Spleen (tissue), 11 donors: ENCODE measurements at regions not wholly inside any gene's neighbourhood (a gene's known extent, or its start where the extent isn't known, plus 50 kb on each side); places are given as distances from the start of the nearest gene placed in this dataset.

ENCODE experiments used
- DNase-seq: peaks from one replicate; pipeline ENCODE4 v3.0.0-alpha.2; 2020
- H3K27ac ChIP-seq, 8 donors: fragments of 200-600 bp; sonication (generic) in 7 of 8; 1 replicate in 4 of 8; 2 replicates in 4 of 8; pipeline versions ENCODE4 v1.5.0 to v1.8.0; 2016 to 2021; ENCODE audit warnings: inconsistent platforms in 4 of 8, mild to moderate bottlenecking in 4 of 8, moderate library complexity in 1 of 8
- H3K27me3 ChIP-seq, 7 donors: fragments of 200-600 bp; sonication (generic) in 6 of 7; replicated peaks in 1 of 7; 1 replicate in 4 of 7; 2 replicates in 3 of 7; pipeline versions ENCODE4 v1.5.0 to v1.8.0; 2016 to 2021; ENCODE audit warnings: inconsistent platforms in 3 of 7, mild to moderate bottlenecking in 1 of 7
- H3K36me3 ChIP-seq, 6 donors: fragments of 200-600 bp; sonication (generic) in 5 of 6; 1 replicate in 4 of 6; 2 replicates in 2 of 6; pipeline versions ENCODE4 v1.5.0 to v1.8.0; 2016 to 2021; ENCODE audit warnings: inconsistent platforms in 2 of 6
- H3K4me1 ChIP-seq, 6 donors: fragments of 200-600 bp; sonication (generic) in 5 of 6; 1 replicate in 3 of 6; 2 replicates in 3 of 6; pipeline versions ENCODE4 v1.5.0 to v1.8.0; 2016 to 2021; ENCODE audit warnings: inconsistent platforms in 3 of 6
- H3K4me3 ChIP-seq, 8 donors: fragments of 200-600 bp; sonication (generic) in 7 of 8; 1 replicate in 4 of 8; 2 replicates in 4 of 8; pipeline versions ENCODE4 v1.5.0 to v1.8.0; 2016 to 2021; ENCODE audit warnings: inconsistent platforms in 4 of 8, mild to moderate bottlenecking in 4 of 8, moderate library complexity in 2 of 8
- H3K9me3 ChIP-seq, 8 donors: fragments of 200-600 bp; sonication (generic) in 7 of 8; 1 replicate in 4 of 8; 2 replicates in 4 of 8; pipeline versions ENCODE4 v1.5.0 to v1.8.0; 2016 to 2021; ENCODE audit warnings: inconsistent platforms in 4 of 8
- POLR2A ChIP-seq, 3 donors: fragments of 450-650 bp; IDR thresholded peaks; one replicate each; pipeline ENCODE4 v1.5.1; 2017; ENCODE audit warnings: antibody characterized with exemption in 3 of 3, mild to moderate bottlenecking in 1 of 3
- POLR2AphosphoS5 ChIP-seq, 3 donors: sonication (generic); formaldehyde crosslinking; IDR thresholded peaks; one replicate each; pipeline ENCODE4 v1.5.1; 2017; ENCODE audit warnings: antibody characterized with exemption in 3 of 3
- WGBS, 5 donors: extraction: QIAGEN DNeasy Blood & Tissue Kit in 3 of 5; methylation state at CpG; one replicate each; pipeline versions ENCODE4 v1.1.5 to v1.1.7; 2013 to 2018; 5-methylcytosine and 5-hydroxymethylcytosine counted together
- intact Hi-C: fragments of 100-400 bp; cut with DNase I; formaldehyde crosslinking; loops from one replicate; pipeline ENCODE4 v1.15.0; 2023; ENCODE audit warnings: low total_unique reads
- TF ChIP-seq, protein P1 (sequence below), 11 experiments: fragments of 200-600 bp in 7 of 11; fragments of 450-650 bp in 4 of 11; sonication (generic) in 4 of 11; IDR thresholded peaks in 8 of 11; conservative IDR thresholded peaks in 3 of 11; 1 replicate in 7 of 11; 2 replicates in 4 of 11; pipeline versions ENCODE4 v1.4.0 to v1.8.0; 2016 to 2021; ENCODE audit warnings: antibody characterized with exemption in 11 of 11, inconsistent platforms in 4 of 11, mild to moderate bottlenecking in 1 of 11
- donor health status: healthy with polysubstance abuse.
- donor health status: DM: no; HTN: no; CAD: no; lungs with moderate emphysema.
- donor health status: DM: no; HTN: no; CAD: no.
- donor health status: Bipolar disorder and iron deficiency.
- donor health status: healthy.
- donor health status: DM: no; HTN: no; CAD: no.
- donor health status: DM: yes; HTN: yes; CAD: no.

DNA sequence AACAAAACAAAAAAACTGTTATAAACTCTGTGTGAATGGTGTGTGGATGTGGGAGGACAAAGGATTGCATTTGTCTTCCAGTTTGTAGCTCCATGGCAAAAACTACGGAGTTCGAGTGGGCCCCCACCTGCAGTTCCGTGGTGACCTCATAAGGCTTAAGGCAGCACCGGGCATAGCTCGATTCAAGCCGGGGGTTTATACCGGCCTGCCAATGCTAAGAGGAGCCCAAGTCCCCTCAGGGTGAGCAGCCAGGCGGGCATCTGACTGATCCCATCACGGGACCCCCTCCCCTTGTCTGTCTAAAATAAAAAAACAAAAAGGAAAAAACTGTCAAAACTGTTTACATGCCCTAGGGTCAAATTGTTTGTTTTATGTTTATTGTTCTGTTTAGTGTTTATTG is 463.2 kb upstream of the HTR1E start:
- intact Hi-C loops: no loop called here
- Histone ChIP-seq H3K36me3 (no peaks in the 10 kb centered on the region), H3K4me1 (no peaks in the 10 kb centered on the region), H3K27ac (no peak overlapping the region), H3K27me3 (no peaks in the 10 kb centered on the region), H3K4me3 (no peak overlapping the region), H3K9me3 (peaks cover 0 to 30% (median 0%) of the 10 kb centered on the region in 8 donors)
- no peak for DNase-seq
- WGBS, 5 donors: 88 to 94% (median 91%) methylated on average over 9 of the region's 9 CpGs
- TF ChIP-seq POLR2AphosphoS5 (IDR thresholded peaks at IDR 0.05) (no peak), POLR2A (IDR thresholded peaks at IDR 0.05) (no peak)
- TF ChIP-seq, protein P1, sequence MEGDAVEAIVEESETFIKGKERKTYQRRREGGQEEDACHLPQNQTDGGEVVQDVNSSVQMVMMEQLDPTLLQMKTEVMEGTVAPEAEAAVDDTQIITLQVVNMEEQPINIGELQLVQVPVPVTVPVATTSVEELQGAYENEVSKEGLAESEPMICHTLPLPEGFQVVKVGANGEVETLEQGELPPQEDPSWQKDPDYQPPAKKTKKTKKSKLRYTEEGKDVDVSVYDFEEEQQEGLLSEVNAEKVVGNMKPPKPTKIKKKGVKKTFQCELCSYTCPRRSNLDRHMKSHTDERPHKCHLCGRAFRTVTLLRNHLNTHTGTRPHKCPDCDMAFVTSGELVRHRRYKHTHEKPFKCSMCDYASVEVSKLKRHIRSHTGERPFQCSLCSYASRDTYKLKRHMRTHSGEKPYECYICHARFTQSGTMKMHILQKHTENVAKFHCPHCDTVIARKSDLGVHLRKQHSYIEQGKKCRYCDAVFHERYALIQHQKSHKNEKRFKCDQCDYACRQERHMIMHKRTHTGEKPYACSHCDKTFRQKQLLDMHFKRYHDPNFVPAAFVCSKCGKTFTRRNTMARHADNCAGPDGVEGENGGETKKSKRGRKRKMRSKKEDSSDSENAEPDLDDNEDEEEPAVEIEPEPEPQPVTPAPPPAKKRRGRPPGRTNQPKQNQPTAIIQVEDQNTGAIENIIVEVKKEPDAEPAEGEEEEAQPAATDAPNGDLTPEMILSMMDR (IDR thresholded peaks at IDR 0.05 in 8 of 11, conservative IDR thresholded peaks at IDR 0.05 in 3 of 11): no peak

DNA sequence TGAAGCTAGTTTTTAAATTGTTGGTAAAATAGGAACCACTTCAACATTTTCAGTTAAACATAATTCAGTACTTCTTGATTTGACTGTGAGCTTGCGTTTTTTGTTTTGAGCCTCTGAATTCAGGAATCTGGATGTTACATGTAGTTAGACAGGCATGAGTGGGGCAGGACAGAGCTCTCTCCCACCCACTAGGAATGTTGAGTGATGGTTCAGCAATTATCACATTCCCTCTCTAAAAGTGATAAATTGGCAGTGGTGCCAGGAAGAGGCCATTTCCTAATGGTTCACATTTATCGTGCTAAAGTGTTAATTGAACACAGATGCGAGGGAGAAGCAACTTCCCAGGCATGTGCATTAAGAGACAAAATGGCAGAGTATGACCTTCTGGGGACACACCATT is 465.5 kb upstream of the HTR1E start:
- 40 to 62% (median 49%) methylated on average over 3 of the region's 3 CpGs for WGBS, 5 donors
- intact Hi-C loops: no loop called here
- Histone ChIP-seq H3K4me1 (no peaks in the 10 kb centered on the region), H3K36me3 (no peaks in the 10 kb centered on the region), H3K4me3 (no peak overlapping the region), H3K9me3 (peaks cover 0 to 31% (median 0%) of the 10 kb centered on the region in 8 donors), H3K27me3 (no peaks in the 10 kb centered on the region), H3K27ac (no peak overlapping the region)
- no peak for DNase-seq
- TF ChIP-seq POLR2A (IDR thresholded peaks at IDR 0.05): no peak
- TF ChIP-seq POLR2AphosphoS5 (IDR thresholded peaks at IDR 0.05): no peak
- TF ChIP-seq, protein P1 (IDR thresholded peaks at IDR 0.05 in 8 of 11, conservative IDR thresholded peaks at IDR 0.05 in 3 of 11): no peak

DNA sequence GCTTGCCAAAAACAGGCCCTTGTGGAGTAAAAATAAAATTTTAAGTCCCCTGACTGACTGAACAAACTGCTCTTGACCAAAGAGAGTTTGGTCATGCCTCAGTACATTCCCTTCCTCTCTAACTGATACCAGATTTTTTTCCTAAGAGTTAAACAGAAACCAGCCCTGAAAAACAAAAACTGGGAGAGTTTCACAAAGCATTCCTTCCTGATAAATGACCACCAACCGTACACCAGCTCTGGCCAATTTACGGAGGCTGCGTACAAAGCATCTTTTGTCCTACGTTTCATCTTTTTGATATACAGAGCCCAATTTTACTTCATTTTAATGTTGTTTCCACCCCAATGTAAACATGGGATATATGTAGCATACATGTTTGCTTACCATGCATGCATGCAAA is 477.4 kb upstream of the HTR1E start:
- TF ChIP-seq POLR2AphosphoS5 (IDR thresholded peaks at IDR 0.05) (no peak), POLR2A (IDR thresholded peaks at IDR 0.05) (no peak)
- TF ChIP-seq, protein P1 (IDR thresholded peaks at IDR 0.05 in 8 of 11, conservative IDR thresholded peaks at IDR 0.05 in 3 of 11): no peak
- Histone ChIP-seq H3K27ac (no peak overlapping the region), H3K4me1 (no peaks in the 10 kb centered on the region), H3K9me3 (peaks cover 0 to 31% (median 9%) of the 10 kb centered on the region in 8 donors), H3K27me3 (no peaks in the 10 kb centered on the region), H3K4me3 (no peak overlapping the region), H3K36me3 (no peaks in the 10 kb centered on the region)
- WGBS, 5 donors: 84 to 92% (median 89%) methylated on average over 4 of the region's 4 CpGs
- DNase-seq: no peak
- intact Hi-C loops: no loop called here

DNA sequence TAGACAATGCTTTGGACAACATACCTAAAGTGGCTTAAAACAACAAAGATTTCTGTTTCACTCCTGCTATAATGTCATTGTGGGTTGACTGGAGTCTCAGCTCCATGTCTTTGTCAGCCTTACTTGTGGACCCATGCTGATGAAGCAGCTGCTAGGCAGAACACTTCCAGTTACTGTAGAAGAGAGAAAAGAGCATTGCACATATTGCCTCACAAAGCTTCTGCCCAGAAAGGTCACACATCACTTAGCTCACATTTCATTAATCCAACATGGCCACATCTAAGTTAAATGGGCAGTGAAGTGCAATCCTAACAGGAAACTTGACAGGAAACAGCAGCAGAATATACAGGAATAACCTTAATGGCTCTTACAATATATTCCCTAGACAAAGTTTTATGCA is 480.5 kb upstream of the HTR1E start:
- DNase-seq: no peak
- TF ChIP-seq POLR2AphosphoS5 (IDR thresholded peaks at IDR 0.05) (no peak), POLR2A (IDR thresholded peaks at IDR 0.05) (no peak)
- TF ChIP-seq, protein P1 (IDR thresholded peaks at IDR 0.05 in 8 of 11, conservative IDR thresholded peaks at IDR 0.05 in 3 of 11): no peak
- intact Hi-C loops: no loop called here
- Histone ChIP-seq H3K9me3 (peaks cover 0 to 49% (median 19%) of the 10 kb centered on the region in 8 donors), H3K4me1 (no peaks in the 10 kb centered on the region), H3K4me3 (no peak overlapping the region), H3K27me3 (no peaks in the 10 kb centered on the region), H3K27ac (no peak overlapping the region), H3K36me3 (no peaks in the 10 kb centered on the region)
